Superior temporal gyrus (tissue), 1 donor: ENCODE measurements at regions not wholly inside any gene's neighbourhood (a gene's known extent, or its start where the extent isn't known, plus 50 kb on each side); places are given as distances from the start of the nearest gene placed in this dataset.

Source experiments
- DNase-seq: peaks from one replicate; pipeline ENCODE4 v3.0.0-alpha.2; 2016; ENCODE audit errors: extremely low spot score

DNA sequence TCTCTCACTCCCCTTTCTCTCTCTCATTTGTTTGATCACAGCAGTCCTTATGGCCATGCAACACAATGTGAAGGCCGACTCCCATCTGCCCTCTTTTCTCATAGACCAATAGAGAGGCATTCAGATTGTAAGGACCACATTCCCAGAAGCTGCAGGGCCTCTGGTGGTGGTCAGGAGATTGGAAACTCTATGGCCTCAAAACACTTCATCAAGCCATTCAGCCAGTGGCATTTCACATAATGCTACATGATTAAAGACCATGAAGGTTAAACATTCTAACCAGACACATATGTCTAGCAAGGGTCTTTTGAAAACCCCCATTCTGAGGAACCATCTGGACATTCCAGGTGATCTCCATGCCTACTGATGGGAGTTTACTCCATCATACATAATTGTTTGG lies 769.5 kb upstream of the CXADR start:
- DNase-seq, result no peak

DNA sequence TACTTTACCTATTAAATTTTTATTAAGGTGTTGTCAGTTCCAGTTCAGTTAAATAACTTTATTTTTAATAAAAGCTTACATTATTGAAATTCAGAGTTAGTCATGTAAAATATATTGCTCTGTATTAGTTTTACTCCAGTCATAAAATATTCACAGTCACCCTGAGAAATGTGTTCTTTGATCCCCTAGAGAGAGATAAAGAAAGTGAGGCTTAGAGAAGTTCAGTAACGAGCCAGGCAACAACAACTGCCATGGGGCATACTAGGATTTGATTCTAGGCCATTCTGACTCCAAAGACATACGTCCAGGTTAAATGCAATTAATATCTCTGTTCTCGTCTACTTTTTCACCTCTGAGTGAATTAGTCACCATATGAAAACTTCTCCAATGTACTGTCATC lies 761.9 kb upstream of the CXADR start:
- no peak for DNase-seq

DNA sequence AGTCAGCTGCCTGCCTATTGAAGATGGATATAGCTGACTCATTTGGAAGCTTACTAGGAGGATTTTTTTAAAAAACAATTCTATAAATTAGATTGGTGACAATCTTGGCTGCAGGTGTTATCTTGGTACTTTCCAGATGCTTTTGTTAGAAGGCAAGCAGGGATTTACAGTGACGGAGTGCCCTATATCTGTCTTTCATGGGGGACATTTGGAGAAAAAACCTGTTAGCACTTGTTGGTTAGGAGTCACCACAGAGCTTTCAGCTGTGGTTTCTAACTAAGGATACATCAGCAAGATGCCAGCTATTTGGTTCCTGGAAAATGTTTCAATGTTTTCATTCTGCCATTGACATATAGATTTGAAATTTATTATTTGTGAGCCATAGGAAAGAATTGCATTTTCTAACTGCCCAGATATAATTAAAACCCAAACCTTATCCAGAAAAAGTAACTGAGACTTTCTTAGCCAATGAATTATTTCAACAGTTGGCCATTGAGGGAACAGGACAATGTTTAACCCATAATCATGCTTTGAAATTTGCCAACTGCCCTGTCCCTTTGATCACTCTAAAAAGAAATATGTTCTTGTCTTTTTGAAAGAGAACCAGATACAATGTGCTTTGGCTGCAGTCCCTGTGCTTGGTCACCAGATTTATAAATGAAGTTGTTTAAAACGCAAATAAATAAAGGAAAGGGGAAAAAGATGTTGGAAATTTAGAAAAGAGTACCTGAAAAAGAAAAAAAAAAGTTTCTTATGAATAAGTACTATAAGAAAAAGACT lies 761.0 kb upstream of the CXADR start:
- DNase-seq, result peak; percentile 50

DNA sequence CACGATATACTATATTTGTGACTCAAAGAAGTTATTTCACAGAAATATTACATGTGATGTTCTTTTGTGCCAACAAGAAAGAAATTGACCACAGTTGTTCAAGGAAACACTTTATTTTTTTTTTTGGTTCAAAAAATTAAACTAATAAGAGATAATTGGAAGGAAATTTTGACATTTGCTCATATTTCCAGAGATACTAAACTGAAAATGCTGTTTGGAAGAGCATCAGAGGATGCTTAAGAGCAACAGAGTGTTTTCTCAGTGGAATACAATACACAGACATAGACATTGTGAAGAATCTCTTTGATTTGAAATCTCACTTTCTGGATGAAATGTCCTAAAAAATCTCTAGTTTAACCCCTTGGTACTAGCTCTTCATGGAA lies 760.4 kb upstream of the CXADR start:
- DNase-seq, result peak; percentile 53

DNA sequence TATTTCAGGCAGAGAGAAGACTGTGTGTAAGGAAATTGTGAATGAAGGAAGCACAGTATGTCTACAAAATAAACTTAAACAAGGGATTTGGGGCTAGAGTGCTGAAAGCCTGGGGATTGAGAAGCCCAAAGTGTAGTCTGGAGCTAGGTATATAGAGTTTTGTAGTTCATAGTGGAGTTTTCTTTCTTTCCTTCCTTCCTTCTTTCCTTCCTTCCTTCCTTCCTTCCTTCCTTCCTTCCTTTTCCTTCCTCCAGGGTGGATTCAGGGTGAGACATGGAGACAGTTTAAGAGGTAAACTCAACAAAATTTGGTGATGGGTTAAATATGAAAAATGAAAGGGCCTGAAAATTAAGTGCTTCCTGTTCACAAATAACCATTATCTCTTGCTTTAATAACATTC lies 757.8 kb upstream of the CXADR start:
- no peak for DNase-seq

DNA sequence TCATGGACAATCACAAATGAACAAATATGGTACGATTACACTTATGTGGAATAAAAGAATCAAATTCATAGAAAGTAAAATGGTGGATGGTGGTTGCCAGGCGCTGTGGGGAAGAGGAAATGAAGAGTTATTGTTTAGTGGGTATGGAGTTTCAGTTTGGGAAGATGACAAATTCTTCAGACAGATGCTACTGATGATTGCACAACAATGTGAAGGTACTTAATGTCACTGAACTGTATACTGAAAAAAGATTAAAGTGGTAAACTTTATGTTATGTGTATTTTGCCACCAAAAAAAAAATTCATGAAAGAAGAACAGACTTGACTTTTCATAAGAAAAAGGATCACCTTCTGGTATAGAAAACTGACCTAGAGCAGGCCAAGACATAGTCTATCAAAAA lies 745.6 kb upstream of the CXADR start:
- DNase-seq, result no peak

DNA sequence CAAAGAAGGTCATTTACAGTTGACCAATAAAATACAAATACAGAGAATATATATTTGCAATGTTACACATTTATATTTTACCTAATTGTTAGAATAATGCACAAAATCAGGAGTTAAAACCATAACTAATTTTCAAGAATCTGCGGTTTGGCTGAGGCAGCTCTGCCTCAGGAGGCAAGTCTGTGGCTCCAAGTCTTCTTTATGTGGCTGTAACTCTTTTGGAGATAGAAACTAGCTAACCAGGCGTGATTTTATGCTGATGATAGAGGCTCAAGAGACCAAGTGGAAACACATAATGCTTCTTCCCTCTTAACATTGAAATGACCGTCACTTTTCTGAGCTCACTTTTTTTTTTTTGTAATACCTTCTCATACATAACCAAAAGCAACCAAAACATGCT lies 744.7 kb upstream of the CXADR start:
- DNase-seq, result no peak

DNA sequence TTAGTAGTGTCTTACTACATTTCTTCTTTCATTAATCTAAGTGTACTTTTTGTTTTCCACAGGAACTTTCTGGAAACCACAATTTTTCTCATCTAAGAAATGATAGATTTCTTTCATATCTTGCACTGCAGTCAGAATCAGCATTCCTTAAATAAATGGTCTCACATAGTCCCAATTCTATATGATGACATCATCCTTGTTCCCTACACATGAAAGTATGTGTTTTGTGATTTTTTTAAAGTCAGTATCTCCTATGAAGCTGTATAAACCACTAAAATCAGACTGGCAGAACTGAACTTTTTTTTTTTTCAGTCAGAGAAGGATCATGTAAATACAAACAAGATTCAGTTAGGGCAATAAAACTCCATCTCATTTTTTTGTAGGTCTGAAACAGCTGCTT lies 742.6 kb upstream of the CXADR start:
- DNase-seq, result no peak

DNA sequence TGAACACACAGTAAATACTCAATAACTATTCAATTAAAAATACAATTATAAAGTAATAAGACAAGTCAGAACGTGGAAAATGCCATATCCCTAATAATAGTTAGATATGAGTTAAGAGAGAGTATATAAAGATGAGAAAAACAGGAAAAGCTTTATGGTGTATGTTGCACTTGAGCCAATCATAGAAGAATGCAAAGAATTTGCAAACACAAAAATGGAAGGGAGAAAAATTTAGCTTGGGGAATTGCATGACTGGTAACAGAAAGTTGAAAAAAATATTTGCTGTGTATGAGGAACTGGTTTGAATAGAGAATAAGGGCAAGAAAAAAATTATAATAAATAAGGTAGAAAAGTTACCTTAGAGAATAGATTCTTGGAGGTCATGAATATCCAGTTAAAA lies 739.6 kb upstream of the CXADR start:
- DNase-seq, result no peak

DNA sequence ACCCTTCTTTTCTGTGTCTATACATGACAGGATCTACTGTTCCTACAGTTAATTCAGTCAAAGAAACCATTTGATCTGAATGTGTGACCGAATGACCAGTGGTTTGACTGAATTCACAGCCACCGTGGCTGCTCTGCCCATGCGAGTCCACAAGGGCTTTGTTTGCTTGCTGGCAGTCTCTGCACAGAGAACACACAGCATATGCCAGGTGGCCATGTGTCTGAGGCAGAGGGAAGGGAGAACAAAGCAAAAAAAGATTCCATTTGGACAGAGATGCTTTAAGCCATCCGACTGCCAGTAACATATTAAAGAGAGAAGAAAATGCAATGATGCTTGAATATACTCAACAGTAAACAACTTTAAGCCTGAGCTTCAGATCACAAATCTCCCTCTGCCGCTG lies 737.8 kb upstream of the CXADR start:
- DNase-seq, result peak; percentile 81

DNA sequence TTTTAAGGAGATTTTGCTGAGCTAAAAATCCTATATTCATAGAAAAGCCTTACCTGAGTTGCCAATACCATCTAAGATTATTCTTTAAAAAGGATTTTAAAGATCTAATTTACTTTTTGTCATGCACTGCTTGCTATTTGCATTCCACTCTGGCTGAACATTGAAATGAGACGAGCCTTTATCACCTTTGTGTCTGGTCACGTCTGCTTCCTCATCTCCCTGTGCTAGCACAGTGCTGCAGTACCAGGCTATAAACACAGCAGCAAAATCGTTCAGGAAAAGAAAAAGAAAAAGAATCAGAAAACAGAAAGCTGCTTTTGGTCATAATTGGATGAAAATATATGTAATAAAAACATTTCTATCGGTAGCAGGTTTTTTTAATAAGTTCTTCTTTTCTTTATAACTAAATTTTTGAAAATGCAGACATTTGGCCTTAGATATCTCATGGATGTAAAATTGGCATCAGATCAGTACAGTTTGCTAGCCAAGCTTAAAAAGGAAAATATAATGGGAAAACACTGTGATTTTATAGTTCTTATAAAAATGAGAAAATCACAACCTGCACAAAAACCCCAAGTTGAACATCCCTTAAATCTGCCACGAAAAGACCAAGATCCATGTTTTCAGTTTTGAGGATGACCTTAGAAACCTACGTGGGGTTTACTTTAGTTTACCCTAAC lies 735.7 kb upstream of the CXADR start:
- DNase-seq, result no peak

DNA sequence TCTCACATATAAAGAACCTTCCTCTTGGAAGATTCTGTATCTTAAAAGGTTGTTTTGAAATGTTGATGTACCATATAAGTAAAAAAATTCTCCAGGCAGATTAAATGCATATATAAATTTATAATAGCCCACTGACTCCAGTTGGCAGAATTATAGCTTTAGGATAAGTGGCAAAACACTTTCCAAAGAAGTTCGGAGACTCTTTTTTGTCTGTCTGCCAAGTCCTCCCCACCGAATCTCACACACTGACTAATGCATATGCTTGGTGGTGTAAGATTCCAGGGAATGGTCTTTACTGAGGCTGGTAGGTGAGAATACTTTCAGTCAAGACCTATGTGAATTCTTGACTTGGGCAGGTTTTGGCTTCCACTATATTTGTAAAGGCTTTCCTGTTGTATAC lies 724.3 kb upstream of the CXADR start:
- no peak for DNase-seq

DNA sequence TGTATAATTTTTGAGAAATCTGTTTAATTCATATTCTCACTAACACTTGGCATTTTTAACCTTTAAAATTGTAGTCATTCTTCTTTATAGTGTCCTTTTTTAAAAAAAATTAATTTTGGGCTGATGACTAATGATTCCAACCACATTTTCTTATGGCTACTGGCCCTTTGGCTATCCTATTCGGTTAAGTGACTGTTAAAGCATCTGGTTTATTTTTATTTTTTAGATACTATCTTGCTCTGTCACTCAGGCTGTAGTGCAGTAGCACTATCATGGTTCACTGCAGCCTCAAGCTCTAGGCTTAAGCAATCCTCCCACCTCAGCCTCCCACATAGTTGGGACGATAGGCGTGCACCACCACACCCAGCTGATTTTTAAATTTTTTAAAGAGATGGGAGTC lies 723.2 kb upstream of the CXADR start:
- no peak for DNase-seq

DNA sequence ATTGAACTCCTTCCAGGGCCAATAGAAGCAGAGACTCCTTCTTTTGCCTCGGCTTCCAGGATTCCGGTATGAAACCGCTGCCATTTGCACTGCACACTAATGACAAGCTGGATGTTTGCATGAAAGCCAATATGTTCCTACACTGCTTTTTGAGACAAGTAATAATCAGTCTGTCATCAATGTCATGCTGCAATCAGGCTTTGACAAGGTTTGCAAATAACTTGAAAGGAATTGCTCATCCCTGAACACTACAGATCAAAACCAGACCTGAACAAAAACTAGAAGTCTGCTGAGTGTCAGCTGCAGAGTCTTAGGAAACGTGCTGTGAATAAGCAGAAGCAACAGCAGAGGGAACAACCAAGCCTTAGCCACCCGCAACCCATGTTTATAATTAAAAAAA lies 720.7 kb upstream of the CXADR start:
- no peak for DNase-seq

DNA sequence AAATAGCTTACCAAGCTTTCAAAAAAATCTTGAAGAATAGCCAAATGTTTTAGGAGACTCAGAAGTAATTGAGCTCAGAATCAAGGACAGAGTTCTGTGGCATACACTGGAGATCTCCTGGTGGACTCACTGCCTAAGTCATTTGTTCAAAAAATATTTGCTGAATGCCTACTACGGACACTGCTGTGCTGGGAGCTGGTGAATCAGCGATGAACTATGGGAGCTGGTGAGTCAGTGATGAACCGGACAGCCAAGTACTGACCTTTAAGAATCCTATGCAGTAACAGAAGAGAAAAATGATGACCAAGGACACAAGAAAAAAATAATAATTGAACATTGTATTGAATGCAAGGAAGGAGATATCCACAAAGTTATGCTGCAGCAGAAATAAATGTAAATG lies 717.9 kb upstream of the CXADR start:
- no peak for DNase-seq

DNA sequence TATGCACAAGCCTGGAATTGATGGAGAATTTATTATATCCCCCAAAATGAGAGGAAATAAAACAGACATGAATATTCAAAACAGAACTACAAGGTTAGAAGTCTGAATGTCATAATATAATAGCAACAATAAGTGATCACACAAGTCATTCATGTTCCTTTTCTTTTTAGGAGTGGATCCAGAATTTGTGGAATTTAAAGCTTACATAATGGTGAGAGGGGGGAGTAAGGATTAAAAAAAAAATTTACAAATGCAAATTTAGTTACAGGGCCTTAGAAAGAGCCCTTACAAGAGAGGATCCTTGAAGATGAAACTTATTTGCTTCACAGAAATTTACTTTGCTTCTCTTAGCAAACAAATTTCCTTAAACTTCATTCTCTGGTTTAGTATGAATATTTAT lies 716.1 kb upstream of the CXADR start:
- no peak for DNase-seq

DNA sequence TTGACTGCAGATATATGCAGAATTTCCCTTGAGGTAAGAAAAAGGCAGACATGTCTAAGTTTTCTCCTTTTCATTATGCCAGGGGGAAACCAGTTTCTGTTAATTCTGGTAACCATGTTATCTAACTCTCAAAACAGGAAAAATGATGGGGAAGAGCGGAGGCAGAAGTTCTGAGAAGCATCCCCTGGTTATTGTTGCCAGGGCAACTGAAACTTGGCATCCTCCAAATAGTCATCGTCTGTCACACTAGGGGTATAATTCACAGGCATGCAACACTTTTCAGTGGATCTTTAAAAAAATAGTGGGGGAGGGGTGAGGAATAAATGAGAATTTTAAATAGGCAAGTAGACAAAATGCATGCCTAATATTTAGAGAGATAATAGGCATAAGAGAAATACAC lies 715.3 kb upstream of the CXADR start:
- no peak for DNase-seq

DNA sequence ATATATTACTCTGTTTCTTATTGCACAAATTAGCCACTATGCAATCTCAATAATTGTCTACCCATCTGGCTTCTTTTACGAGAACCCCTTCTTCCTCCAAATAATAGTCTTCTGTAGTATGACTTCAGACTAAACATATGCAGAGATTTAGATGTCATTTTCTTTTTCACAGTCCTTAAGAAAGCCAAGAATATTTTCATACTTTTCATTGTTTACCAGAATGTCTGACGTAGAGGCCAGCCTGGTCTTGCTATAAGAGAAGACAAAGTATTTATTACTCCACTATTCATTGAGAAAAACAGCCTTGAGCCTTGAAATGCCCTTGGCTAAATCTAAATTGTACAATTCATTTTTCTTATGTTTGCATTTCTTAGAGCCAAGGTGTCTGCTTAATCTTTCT lies 714.9 kb upstream of the CXADR start:
- DNase-seq, result no peak

DNA sequence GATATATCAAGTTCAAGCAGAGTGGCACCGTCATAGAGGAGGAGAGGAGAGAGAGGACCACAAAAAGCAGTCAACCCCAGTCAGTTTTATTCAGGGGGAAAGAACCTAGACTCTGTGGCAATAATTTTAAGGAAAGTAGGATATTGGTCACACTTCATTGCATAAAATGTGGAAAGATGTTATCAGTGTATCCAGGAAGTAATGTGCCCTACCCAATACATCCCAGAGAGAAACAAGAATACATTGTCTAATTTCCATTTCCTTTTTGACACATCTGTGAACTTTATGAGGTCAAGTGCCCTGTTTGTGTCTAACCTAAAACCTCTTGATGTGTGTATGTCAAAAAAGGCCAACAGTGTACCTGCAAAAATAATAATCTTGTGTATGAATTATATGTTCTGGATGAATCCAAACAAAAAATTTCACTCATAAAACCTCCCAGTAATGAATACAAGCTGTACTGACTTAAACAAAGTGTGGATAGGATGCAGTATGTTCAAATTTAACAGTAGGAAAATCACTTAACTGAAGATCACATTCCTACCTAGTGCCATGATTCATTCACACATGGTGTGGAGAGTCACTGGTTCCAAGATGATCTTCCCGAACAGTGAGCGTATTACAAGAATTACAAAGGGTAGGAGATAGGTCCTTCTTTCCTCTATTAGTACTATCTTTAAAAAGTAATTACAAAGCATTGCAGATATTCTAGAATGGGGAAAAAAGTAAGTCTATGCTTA lies 712.1 kb upstream of the CXADR start:
- DNase-seq, result no peak

DNA sequence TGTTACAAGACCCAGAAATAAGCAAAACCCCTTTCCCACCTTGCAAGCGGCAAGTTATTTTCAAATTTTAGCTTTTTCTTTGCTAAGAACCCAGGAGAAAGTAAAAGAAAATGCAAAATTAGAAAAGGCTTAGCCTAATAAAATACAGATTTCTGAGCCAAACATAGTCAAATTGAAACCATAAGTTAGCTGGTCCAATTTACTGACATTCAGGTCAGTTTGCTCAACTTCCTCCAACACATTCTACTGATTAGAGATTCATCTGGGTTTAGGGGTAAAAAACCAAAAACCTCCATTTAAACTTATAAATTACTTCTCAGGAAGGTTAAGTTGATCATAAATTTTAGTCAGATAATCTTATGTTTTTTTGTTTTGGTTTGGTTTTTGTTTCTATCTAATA lies 701.8 kb upstream of the CXADR start:
- DNase-seq, result no peak

DNA sequence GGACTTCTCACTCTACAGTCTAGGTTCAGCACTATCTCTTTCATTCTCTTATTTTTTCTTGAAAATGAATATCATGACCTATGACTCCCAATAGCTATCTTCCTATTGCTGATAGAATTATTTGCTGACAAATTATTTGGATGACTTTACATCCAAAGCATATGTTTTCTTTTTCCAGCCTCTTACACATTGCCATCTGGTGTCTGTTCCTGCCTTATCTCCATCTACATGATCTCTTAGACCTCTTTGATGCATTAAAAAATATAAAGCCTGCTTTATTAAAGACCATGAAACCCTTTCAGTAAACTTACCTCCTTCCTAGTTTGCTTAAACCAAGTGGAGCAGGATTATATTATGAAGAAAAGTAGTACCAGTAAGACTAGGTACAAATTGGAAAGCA lies 700.9 kb upstream of the CXADR start:
- no peak for DNase-seq

DNA sequence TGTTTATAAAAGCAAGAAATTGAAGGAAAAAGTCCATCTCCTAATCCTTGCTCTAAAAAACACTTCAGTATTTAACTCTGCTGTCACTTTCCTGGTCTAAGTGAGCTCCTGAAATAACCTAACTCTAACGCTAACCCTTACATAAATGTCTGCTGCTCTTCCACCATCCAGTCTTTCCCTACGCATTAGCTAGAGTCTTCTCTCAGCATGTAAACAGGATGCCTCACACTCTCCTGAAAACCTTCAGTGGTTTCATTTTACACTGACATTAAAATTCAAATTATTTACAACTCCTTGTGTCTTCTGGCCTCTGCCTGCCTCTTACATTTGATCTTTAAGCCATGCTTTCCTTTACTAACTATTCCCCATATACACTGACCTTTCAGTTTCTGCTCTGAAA lies 697.6 kb upstream of the CXADR start:
- DNase-seq, result no peak

DNA sequence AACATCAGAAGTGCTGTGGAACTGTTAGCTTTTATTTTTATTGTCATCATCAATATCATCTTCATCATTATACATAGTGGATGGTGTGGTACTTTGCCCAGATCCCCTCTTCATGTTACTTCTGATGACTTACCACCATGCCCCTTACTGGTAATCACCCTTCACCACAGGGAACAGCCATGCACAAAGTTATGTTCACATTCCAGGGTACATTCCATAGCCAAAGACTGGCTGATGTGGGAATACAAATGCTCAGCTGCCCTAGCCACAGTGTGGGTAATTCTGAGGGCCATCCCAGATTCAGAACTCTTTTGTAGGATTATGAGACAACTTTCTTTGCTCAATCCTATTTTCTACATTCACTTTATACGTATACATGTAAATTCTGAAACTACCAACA lies 691.3 kb upstream of the CXADR start:
- no peak for DNase-seq
